ENCODE measurements at regions not wholly inside any gene's neighbourhood (a gene's known extent, or its start where the extent isn't known, plus 50 kb on each side); places are given as distances from the start of the nearest gene placed in this dataset.

DNA sequence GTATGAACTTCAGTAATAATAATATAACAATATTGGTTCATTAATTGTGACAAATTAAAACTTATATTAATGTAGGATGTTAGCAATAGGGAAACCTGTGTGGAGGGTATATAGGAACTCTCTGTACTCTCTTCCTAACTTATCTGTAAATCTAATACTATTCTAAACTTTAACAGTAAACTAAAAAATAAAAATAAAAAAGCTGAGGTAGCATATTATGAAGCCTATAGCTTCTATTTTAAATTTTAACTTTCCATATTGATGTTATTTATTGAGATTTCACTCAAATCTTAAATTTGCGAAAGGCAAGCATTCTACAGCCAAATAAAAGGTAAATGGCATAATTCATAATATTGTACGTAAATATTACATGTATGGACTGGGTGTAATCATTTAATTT, 326.4 kb downstream of the MEI4 start:
- no peak for DNase-seq

DNA sequence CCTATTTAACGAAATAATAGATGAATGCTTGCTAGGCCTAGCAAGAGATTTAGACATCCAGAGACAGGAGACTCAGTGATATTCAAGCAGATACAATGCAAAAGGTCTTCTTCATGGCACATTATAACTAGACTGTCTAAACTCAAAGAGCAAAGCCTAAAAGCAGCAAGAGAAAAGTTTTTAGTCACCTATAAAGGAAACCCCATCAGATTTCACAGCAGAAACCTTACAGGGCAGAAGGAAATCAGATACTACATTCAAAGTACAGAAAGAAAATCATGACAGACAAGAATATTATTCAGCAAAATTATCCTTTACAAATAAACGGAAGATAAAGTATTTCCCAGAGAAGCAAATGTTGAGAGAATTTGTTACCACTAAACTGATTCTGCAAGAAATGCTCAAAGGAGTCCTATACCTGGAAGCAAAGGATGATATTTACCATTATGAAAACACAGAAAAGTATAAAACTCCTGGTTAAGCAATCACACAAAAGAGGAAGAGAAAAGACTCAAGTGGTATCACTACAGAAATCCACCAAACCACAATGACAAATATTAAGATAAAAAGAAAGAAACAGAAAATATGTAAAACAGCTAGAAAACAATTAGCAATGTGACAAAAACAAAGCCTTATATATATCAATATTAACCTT, 333.7 kb downstream of the MEI4 start:
- no peak for DNase-seq

DNA sequence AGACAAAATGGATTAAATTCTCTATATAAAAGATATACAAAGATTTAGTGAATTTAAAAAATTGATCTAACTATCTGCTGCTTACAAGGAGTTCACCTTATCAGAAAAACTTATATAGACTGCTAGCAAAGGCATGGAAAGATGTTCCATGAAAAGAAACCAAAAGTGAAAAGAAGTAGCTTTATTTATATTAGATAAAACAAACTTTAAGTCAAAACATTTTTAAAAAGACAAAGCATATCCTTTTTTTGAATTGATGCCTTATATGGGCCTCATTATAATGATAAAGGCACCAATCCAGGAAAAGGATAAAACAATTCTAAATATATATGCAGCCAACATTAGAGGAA, 334.2 kb downstream of the MEI4 start:
- DNase-seq: no peak

DNA sequence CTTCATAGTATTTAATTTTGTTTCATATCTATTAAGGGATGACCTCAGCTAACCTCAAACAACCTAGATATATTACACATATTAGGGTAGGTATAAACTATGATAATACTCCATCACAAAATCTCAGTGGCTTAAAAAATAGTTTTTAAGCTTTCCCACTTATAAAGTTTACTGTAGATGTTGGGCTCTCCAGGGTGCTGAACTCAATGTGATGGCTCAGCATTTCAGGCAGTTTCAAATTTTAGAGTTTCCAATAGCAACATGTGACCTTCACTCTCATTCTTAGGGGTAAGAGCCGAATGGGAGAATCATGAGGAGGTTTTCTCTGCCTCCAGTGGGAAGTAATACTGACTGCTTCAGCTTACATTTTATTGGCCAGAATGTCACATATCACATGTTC, 357.3 kb downstream of the MEI4 start:
- no peak for DNase-seq

DNA sequence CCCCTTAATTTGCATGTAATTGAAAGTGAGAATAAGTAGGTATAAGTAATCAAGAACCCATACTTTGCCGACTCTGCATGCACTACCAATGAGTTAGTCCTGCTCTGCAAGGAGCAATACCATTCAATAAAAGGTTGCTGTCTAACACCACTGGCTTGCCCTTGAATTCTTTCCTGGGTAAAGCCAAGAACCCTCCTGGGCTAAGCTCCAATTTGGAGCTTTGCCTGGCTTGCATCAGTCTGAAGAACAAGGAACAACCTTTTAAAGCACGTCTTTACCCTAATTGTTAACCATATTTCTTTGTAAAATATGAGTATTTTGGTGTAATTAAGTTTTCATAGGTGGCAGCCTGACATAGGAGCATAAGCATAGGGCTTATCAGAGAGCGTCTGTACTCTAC, 367.7 kb downstream of the MEI4 start:
- no peak for DNase-seq

DNA sequence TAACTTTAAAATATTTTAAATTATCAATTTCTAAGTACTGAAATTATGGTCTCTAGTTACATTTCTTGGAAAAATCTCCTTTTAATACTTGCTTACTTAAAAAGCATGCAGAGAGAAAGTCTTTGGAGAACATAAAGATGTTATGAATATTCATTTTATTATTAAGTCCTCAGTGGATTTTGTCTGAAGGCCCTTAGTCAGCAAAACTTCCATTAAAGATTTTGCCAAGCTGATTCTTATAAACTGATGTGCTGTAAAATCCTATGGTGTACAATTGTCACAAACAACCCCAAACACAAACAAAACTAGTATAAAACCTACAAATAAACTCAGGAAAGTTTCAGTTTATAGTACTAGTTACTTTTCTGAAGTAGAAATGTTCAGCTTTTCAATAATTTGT, 372.7 kb downstream of the MEI4 start:
- DNase-seq: no peak

DNA sequence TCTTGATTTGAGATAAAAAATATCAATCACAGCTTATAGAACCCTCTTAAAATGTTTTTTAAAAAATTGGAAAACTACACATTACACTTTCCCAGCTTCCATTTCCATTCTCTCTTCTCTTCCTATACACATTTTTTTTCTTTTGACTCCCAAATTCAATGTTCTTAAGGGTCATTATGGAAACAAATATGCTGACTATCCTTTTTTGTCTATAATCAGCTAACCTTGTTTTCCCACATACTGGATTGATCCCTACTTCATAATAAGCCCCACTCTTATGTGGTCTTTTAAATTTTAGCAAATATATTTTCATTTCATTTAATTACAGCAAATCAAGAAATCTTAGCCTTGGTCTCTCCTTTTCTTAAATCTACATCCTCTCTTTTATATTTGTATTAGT, 378.4 kb downstream of the MEI4 start:
- no peak for DNase-seq

DNA sequence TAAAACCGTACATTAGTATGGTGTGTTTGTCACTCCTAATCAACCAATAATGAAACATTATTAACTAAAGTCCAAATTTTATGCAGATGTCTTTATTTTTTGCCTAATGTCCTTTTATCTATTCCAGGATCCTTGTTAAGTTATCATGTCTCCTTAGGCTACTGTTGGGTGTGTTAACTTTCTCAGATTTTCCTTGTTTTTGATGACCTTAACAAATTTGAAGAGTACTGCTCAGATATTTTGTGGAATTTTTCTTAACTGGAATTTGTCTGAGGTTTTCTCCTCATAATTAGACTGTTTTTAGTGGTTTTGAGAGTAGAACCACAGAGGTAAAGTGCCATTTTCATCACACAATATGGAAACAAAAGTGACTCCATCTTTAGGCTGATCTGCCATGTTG, 406.3 kb downstream of the MEI4 start:
- no peak for DNase-seq

DNA sequence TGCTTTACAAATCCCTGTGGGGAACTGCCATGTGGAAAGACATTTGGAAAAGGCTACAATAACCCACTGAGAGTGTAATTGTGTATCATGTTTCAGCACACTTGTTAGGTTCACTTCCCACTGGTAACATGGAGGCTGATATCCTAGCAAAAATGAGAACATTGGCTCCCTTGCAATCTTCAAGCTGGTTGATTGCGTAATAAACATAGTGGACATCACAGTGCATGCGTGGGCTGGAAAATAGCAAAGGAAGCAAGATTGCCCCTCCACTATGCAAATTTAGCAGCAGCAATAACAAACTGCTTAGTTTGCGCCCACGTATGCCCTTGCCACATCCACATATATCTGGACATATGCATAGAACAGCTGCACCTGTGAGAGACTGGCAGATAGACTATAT, 410.2 kb downstream of the MEI4 start:
- DNase-seq: no peak

DNA sequence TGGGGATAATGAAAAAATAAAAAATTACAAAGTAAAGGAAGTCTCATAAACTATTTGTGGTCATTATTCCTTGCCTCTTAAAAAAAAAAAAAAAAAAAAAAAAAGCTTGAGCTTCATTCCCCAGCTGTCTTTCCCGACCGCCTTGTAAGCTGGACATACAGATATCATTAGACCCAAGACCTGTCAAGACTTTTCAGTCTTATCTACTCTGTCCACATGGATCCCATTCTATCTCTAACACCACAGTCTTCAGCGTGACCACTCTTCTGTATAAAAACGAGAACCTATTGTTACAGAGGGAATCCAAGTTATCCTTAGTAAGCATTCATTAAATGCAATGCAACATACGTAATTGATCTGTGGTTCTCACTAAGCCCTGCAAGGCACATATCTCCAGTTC, 423.5 kb downstream of the MEI4 start:
- DNase-seq: no peak

DNA sequence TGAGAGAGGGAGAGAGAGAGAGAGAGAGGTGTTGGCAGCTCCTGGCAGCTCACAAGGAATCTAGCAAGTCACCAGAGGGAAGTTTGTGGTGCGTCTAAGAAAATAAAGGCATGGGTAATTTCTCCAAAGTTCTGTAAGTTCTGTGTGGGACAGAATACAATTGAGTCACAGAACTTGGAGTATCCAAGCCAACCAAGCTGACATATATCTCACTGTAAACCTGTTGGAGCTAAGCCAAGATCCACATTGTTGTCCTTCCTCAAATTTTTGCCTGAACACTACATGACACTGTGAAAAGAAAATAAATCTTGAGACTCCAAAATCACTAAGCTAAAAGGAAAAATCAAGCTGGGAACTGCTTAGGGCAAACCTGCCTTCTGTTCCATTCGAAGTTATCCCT, 436.7 kb downstream of the MEI4 start:
- no peak for DNase-seq

DNA sequence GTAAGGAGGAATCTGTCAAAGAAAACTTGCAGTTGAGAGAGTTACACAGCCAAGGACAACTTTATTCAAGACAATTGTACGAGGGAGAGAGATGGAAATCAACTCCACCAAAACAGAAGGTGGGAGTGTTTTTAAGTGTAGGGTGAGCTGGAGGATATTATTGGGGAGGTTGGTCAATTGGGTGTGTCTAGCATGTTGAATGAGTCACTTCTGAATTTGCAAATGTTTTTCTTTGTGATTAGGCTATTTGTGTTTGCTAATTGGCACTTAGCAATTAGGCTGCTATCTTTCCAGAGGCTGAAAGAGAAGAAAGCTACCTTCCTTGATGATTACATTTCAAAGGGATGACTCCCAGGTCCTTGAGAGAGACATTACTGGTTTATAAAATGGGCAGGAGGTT, 441.1 kb downstream of the MEI4 start:
- no peak for DNase-seq

DNA sequence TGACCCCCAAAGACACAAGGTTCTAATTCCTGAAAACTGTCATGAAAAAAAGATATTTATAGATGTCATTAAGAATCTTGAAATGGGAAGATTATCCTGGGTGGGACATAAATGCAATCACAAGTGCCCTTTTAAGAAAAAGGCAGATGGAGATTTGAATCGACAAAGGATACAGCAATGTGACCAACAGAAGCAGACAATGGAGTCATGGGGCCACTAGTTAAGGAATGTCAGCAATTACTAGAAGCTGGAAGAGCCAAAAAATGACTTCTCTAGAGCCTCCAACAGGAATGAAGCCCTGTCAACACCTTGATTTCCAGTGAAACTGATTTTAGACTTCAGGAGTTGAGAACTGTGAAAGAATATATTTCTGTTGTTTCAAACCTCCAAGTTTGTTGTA, 448.5 kb downstream of the MEI4 start:
- no peak for DNase-seq

DNA sequence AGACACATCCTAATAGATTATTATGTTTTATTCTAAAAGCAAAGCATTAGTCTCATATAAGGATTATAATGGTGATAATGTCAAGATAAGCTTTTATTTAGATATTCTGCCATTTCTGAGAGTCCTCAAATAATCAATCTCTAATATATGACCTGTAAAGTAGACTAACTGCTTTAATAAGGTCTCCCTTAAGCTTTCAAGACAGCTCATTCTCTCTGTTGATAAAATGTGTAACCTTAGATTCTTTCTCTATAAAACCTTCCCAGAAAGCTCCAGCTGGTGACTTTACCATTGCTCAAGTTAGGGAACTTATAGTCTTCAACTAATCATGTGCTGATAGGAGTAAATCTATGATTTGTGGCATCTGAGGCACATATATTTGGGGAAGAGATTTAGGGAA, 457.8 kb downstream of the MEI4 start:
- DNase-seq: no peak

DNA sequence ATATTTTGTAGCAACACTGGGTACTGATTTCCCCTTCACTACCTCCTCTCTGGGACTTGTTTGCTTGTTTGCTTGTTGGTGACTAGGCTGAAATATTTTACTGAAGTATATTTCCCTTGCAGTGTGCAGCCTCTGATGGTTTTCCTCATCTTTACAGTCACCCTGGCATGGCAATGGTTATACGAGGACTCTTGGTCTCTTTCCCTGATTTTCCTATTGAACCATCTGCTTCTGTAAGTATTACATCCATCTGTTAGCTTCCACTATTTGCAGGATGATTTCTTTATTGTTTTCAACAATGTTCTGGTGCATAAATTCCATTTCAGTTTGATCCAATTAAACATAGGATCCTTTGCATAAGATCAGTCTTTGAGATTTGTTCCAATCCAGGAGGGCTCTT, 465.1 kb downstream of the MEI4 start:
- no peak for DNase-seq

DNA sequence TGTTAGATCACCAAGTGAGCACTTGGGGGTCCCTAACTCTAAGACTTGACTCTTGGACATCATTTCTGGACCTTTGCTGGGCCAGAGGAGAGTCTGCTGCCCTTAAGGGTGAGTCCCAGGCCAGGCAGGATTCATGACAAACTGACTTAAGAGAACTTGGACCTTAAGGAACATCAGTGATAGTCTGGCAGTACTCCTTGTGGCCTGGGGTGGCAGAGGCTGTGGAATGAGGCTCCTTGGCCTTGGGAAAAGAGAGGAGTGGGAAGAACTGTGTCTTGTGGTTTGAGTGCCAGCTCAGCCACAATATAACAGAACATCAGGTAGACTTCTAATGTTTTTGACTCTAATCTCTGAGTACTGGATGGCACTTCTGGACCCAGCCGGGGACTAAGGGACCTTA, 478.7 kb downstream of the MEI4 start:
- no peak for DNase-seq

DNA sequence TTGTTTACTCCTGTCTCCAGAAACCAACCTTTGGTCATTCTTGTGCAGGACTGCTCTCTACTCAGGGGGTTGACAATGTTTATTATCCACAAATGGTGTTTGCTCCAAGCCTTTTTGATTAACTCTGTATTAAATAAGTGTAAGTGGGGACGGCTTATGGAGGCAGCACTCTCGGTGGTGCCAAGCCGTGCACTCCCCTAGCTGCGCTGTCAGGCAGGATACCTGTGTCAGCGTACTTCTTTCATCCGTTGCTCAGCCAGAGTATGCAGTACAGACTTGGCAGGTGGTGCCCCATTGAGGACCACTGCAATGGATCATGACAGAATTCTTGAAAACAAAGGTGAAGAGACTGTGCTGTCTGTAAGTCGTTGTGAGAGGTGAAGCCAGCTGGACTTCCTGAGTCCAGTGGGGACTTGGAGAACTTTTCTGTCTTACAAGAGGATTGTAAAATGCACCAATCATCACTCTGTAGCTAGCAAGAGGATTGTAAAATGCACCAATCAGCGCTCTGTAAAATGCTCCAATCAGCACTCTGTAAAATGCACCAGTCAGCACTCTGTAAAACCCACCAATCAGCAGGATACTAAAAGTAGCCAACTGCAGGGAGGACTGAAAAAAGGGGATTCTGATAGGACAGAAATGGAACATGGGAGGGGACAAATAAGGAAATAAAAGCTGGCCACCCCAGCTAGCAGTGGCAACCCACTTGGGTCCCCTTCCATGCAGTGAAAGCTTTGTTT, 480.0 kb downstream of the MEI4 start:
- DNase-seq: no peak

DNA sequence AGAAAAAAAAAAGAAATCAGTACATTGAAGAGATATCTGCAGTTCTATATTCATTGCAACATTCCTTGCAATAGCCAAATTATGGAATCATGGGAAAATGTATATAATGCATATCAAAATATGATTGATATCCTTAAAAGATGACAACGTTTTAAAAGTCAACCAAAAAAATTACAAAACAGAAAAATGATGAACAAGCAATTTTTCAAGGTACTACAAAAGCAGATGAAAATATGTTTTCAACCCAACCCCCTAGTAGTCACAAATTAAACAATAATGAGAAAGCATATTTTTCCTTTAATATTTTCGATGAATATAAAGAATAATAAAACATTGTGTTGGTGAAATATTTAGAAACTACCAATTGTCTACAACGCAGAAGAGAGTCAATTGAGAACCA, 497.6 kb downstream of the MEI4 start:
- DNase-seq: no peak

DNA sequence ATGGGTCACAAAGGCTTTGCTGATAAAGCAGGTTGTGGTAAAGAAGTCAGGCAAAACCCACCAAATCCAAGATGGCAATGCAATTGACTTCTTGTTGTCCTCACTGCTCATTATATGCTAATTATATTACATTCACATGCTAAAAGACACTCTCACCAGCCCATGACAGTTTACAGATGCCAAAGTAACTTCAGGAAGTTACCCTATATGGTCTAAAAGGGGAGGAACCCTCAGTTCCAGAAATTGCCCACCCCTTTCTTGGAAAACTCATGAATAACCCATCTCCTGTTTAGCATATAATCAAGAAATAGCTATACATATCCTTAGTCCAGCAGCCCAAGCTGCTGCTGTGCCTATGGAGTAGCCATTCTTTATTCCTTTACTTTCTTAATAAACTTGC, 501.1 kb downstream of the MEI4 start:
- no peak for DNase-seq

DNA sequence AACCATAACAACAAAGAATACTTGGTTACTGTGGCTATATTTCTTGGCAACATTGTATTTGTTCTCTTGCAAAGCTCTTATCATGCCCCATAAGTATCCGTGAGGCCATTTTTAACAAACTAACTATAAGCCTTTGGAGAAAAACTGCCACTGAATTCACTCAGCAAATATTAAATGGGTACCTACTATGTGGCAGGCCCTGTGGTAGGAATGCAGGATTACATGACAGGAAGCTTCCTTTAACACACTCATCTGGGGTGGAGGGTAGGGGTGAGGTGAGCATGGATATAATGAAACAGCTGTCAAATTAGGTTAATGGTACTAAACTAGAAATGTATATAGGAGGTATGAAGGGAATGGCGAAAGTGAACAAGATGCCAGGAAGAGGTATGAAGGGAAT, 504.8 kb downstream of the MEI4 start:
- DNase-seq: no peak

DNA sequence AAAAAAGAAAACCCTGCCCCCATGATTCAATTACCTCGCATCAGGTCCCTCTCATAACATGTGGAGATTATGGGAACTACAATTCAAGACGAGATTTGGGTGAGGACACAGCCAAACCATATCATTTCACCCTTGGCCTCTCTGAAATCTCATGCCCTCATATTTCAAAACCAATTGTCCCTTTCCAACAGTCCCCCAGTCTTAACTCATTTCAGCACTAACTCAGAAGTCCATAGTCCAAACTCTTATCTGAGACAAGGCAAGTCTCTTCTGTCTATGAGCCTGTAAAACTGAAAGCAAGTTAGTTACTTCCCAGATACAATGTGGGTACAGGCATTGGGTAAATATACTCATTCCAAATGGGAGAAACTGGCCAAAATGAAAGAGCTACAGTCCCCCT, 536.1 kb downstream of the MEI4 start:
- no peak for DNase-seq

DNA sequence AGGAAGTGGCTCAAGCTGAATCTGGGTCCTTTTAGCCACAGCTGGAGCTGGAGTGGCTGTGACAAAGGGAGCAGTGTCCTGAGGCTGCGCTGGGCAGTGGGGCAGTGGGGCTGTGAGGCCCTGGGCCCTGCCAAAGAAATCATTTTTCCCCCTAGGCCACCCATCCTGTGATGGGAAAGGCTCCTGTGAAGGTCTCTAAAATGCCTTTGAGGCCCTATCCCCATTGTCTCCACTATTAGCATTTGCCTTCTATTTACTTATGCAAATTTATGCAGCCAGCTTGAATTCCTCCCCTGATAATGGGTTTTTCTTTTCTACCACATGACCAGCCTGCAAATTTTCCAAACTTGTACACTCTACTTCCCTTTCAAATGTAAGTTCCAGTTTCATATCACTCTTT, 539.2 kb downstream of the MEI4 start:
- DNase-seq: no peak

DNA sequence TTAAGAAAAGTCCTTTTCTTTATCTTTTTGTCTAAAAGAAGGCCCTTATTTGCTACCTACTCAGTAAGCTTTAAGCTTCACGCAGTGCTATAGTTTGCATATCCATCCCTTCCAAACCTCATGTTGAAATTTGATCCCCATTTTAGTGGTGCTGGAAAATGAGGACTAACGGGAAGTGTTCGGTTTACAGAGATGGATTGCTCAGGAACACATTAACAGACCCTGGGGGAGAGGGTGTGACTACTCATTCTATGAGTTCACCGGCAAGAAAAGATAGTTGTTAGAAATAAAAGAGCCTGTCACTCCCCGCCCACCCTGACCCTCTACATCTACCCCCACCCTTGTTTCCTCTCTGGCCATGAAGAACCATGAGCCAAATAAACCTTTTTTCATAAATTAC, 546.2 kb downstream of the MEI4 start:
- DNase-seq: no peak

DNA sequence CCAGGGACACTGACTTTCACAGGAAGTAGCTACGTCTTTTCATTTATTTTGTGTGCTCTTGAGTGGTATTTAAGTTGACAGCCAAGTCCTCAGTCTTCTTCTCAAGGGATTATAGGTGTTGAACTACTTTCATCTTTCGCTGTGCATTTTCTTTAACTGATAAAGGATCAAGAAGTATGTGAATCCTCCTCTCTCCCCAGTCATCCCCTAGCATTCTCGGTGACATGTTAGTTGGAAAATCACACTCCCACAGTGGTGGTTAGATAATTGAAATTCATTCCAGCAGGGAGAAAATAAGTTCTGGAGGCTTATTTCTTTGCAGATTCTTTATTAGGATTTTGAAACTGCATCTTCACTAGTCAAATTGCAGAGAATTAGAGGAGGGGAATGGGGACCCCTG, 569.4 kb downstream of the MEI4 start:
- DNase-seq: no peak

DNA sequence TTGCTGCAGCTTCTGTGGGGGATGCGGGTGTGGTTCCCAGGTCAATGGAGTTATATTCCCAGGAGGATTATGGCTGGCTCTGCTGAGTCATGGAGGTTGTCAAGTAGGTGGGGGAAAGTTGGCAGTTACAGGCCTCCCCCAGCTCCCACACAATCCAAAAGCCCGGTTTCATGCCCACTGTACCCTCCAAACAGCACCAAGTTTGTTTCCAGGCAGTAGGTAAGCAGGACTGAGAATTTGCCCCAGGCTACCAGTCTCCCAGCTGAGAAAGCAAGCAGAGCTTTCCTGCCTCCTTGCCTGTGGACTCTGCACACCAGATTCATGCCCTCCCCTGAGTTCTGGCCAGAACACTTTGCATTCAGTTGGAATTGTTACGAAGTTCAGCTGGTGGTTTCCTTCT, 578.2 kb downstream of the MEI4 start:
- DNase-seq: no peak
